Psoas muscle (tissue), 7 donors: ENCODE measurements at regions not wholly inside any gene's neighbourhood (a gene's known extent, or its start where the extent isn't known, plus 50 kb on each side); places are given as distances from the start of the nearest gene placed in this dataset.

ENCODE experiments used
- ATAC-seq, 4 donors: fragments of 200-7000 bp; cut with Tn5 transposase; one replicate each; pipeline ENCODE4 v1.9.1; 2020; ENCODE audit warnings: moderate library complexity in 3 of 4, mild to moderate bottlenecking in 2 of 4
- DNase-seq, 2 donors: peaks; one replicate each; pipeline ENCODE4 v3.0.0-alpha.2; 2020
- H3K27ac ChIP-seq: fragments of 200-600 bp; one replicate; pipeline ENCODE4 v1.8.0; 2022
- H3K27me3 ChIP-seq, 3 donors: fragments of 200-600 bp in 1 of 3; one replicate each; pipeline versions ENCODE4 v1.6.1 to v1.8.0; 2013 to 2022; ENCODE audit warnings: low read length in 2 of 3, mild to moderate bottlenecking in 2 of 3, moderate library complexity in 1 of 3; ENCODE audit not compliant: insufficient read depth in 3 of 3
- H3K36me3 ChIP-seq, 2 donors: fragments of 200-600 bp in 1 of 2; one replicate each; pipeline versions ENCODE4 v1.6.1 to v1.8.0; 2013 to 2022; ENCODE audit warnings: low read depth in 1 of 2, mild to moderate bottlenecking in 1 of 2, moderate library complexity in 1 of 2; ENCODE audit not compliant: insufficient read depth in 1 of 2
- H3K4me1 ChIP-seq: fragments of 200-600 bp; one replicate; pipeline ENCODE4 v1.8.0; 2022
- H3K4me3 ChIP-seq: fragments of 200-600 bp; one replicate; pipeline ENCODE4 v1.8.0; 2022; ENCODE audit warnings: mild to moderate bottlenecking
- H3K9me3 ChIP-seq: fragments of 200-600 bp; one replicate; pipeline ENCODE4 v1.8.0; 2022
- CTCF ChIP-seq: fragments of 200-600 bp; IDR thresholded peaks from one replicate; pipeline ENCODE4 v1.8.0; 2022; ENCODE audit warnings: antibody characterized with exemption
- WGBS, 3 donors: extraction: QIAGEN DNeasy Blood & Tissue Kit; methylation state at CpG; one replicate each; pipeline versions ENCODE4 v1.1.6 to v1.1.7; 2013; 5-methylcytosine and 5-hydroxymethylcytosine counted together
- intact Hi-C, 2 donors: fragments of 100-400 bp; cut with DNase I; formaldehyde crosslinking; loops; one replicate each; pipeline versions ENCODE4 v1.11.0 to v1.14.2; 2022
- donor health status: healthy with polysubstance abuse.
- donor health status: DM: no; HTN: no; CAD: no; lungs with moderate emphysema.
- donor health status: Bipolar disorder and iron deficiency.
- donor health status: healthy.
- donor health status: DM: yes; HTN: yes; CAD: no.
- donor health status: DM: no; HTN: no; CAD: no.
- donor health status: DM: yes; HTN: yes; CAD: no.

GRCh38 chr15:47398594-47398993 lies 318.7 kb upstream of the SEMA6D start:
- no peaks in the 10 kb centered on the region for H3K9me3 ChIP-seq
- H3K27me3 ChIP-seq = peaks cover 0 to 3% (median 0%) of the 10 kb centered on the region in 3 donors
- WGBS, 3 donors = 59 to 66% (median 59%) methylated on average over 5 of the region's 5 CpGs
- no peak for DNase-seq
- H3K27ac ChIP-seq = no peak overlapping the region
- intact Hi-C loops = no loop called here
- no peaks in the 10 kb centered on the region for H3K36me3 ChIP-seq
- no peak for TF ChIP-seq CTCF
- H3K4me1 ChIP-seq = no peaks in the 10 kb centered on the region
- no peak for ATAC-seq
- no peak overlapping the region for H3K4me3 ChIP-seq

- ATAC-seq = no peak
- H3K4me1 ChIP-seq = no peaks in the 10 kb centered on the region
- peaks cover 0 to 7% (median 0%) of the 10 kb centered on the region in 3 donors for H3K27me3 ChIP-seq
- H3K9me3 ChIP-seq = no peaks in the 10 kb centered on the region
- TF ChIP-seq CTCF = no peak
- H3K36me3 ChIP-seq = no peaks in the 10 kb centered on the region
- no peak for DNase-seq
- intact Hi-C loops = no loop called here
- no peak overlapping the region for H3K27ac ChIP-seq
- no peak overlapping the region for H3K4me3 ChIP-seq
- 64 to 68% (median 66%) methylated on average over 1 of the region's 1 CpG for WGBS, 3 donors
Measured at GRCh38 chr15:47399100-47399499, 318.2 kb upstream of the SEMA6D start.

GRCh38 chr15:47400603-47401002 lies 316.7 kb upstream of the SEMA6D start:
- Histone ChIP-seq H3K36me3 (no peaks in the 10 kb centered on the region), H3K27ac (no peak overlapping the region), H3K4me3 (no peak overlapping the region), H3K9me3 (no peaks in the 10 kb centered on the region), H3K4me1 (no peaks in the 10 kb centered on the region), H3K27me3 (peaks cover 0 to 7% (median 0%) of the 10 kb centered on the region in 3 donors)
- intact Hi-C loops = no loop called here
- ATAC-seq (no peak), DNase-seq (no peak)
- 82 to 84% (median 83%) methylated on average over 2 of the region's 2 CpGs for WGBS, 3 donors
- TF ChIP-seq CTCF = no peak

- WGBS, 3 donors = 90 to 92% (median 90%) methylated on average over 3 of the region's 3 CpGs
- Histone ChIP-seq H3K27ac (no peak overlapping the region), H3K27me3 (peaks cover 0 to 7% (median 0%) of the 10 kb centered on the region in 3 donors), H3K4me1 (no peaks in the 10 kb centered on the region), H3K9me3 (no peaks in the 10 kb centered on the region), H3K36me3 (no peaks in the 10 kb centered on the region), H3K4me3 (no peak overlapping the region)
- no peak for TF ChIP-seq CTCF
- no peak for ATAC-seq
- DNase-seq = no peak
- intact Hi-C loops = no loop called here
Measured at GRCh38 chr15:47401427-47401826, 315.9 kb upstream of the SEMA6D start.

GRCh38 chr15:47402829-47403228 lies 314.5 kb upstream of the SEMA6D start:
- intact Hi-C loops = no loop called here
- H3K27ac ChIP-seq = no peak overlapping the region
- H3K9me3 ChIP-seq = no peaks in the 10 kb centered on the region
- H3K36me3 ChIP-seq = no peaks in the 10 kb centered on the region
- DNase-seq (no peak), ATAC-seq (no peak)
- no peak overlapping the region for H3K4me3 ChIP-seq
- 75 to 83% (median 76%) methylated on average over 1 of the region's 1 CpG for WGBS, 3 donors
- H3K4me1 ChIP-seq = no peaks in the 10 kb centered on the region
- TF ChIP-seq CTCF = no peak
- H3K27me3 ChIP-seq = peaks cover 0 to 7% (median 0%) of the 10 kb centered on the region in 3 donors
